ENCODE measurements at regions not wholly inside any gene's neighbourhood (a gene's known extent, or its start where the extent isn't known, plus 50 kb on each side); places are given as distances from the start of the nearest gene placed in this dataset.

GRCh38 chr20:11852811-11853210 is 64.9 kb upstream of the BTBD3 start:
- H3K27me3 ChIP-seq (ENCODE audit: low read depth) = no peaks in the 10 kb centered on the region
- H3K4me3 ChIP-seq = no peak overlapping the region
- H3K9me3 ChIP-seq (replicated peaks) = no peaks in the 10 kb centered on the region
- no peak for TF ChIP-seq CTCF (IDR thresholded peaks at IDR 0.05; ENCODE audit: borderline replicate concordance)
- no peak for DNase-seq
- H3K4me1 ChIP-seq = no peaks in the 10 kb centered on the region
- no peaks in the 10 kb centered on the region for H3K36me3 ChIP-seq
- intact Hi-C loops (cut with micrococcal nuclease) = no loop called here
- H3K27ac ChIP-seq (replicated peaks) = no peak overlapping the region

- H3K36me3 ChIP-seq = no peaks in the 10 kb centered on the region
These were observed 64.3 kb upstream of the BTBD3 start for GRCh38 chr20:11853359-11853758.

GRCh38 chr20:11861479-11861878 is 56.2 kb upstream of the BTBD3 start:
- Histone ChIP-seq H3K27me3 (ENCODE audit: low read depth) (no peaks in the 10 kb centered on the region), H3K9me3 (replicated peaks) (no peaks in the 10 kb centered on the region), H3K36me3 (no peaks in the 10 kb centered on the region), H3K4me3 (no peak overlapping the region), H3K4me1 (peaks cover 7% of the 10 kb centered on the region), H3K27ac (replicated peaks) (no peak overlapping the region)
- intact Hi-C loops (cut with micrococcal nuclease) = no loop called here
- no peak for DNase-seq
- no peak for TF ChIP-seq CTCF (IDR thresholded peaks at IDR 0.05; ENCODE audit: borderline replicate concordance)

More at GRCh38 chr20:11853359-11853758, 64.3 kb upstream of the BTBD3 start:
- DNase-seq = no peak
- Histone ChIP-seq H3K27me3 (ENCODE audit: low read depth) (no peaks in the 10 kb centered on the region), H3K9me3 (replicated peaks) (no peaks in the 10 kb centered on the region), H3K27ac (replicated peaks) (no peak overlapping the region), H3K4me3 (no peak overlapping the region), H3K4me1 (no peaks in the 10 kb centered on the region)
- no peak for TF ChIP-seq CTCF (IDR thresholded peaks at IDR 0.05; ENCODE audit: borderline replicate concordance)
- intact Hi-C loops (cut with micrococcal nuclease) = no loop called here

- Histone ChIP-seq H3K9me3 (replicated peaks) (no peaks in the 10 kb centered on the region), H3K27ac (replicated peaks) (no peak overlapping the region), H3K4me1 (no peaks in the 10 kb centered on the region), H3K4me3 (no peak overlapping the region), H3K36me3 (no peaks in the 10 kb centered on the region), H3K27me3 (ENCODE audit: low read depth) (no peaks in the 10 kb centered on the region)
- intact Hi-C loops (cut with micrococcal nuclease) = no loop called here
- no peak for TF ChIP-seq CTCF (IDR thresholded peaks at IDR 0.05; ENCODE audit: borderline replicate concordance)
- DNase-seq = no peak
These were observed 50.3 kb upstream of the BTBD3 start for GRCh38 chr20:11867291-11867919.
